ENCODE measurements at regions not wholly inside any gene's neighbourhood (a gene's known extent, or its start where the extent isn't known, plus 50 kb on each side); places are given as distances from the start of the nearest gene placed in this dataset.

DNA sequence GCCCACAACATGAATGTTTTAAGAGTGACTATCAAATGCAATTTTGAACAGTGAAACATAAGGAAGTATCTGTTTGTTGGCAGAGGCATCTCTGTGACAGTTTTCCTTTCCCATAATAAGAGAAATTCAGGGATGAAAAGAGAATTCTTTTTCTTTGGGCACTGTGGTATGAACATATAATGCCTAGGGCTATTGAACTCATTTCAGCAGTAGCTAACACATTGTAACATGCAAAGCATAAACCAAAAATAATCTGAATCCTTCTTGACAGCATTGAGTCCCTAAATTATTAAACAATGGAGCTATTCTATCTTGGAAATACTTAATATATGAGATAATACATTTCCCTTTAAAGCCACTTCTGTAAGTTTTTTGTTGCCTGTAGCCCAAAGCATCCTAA is 633.0 kb upstream of the B3GALT2 start:
- Histone ChIP-seq H3K79me2 (ENCODE audit: insufficient read depth, low read length) (no peaks in the 10 kb centered on the region), H3K27me3 (ENCODE audit: insufficient read depth, low read length, poor library complexity, severe bottlenecking) (no peaks in the 10 kb centered on the region), H3K4me3 (ENCODE audit: low read length, poor library complexity, severe bottlenecking) (no peak overlapping the region), H2AFZ (ENCODE audit: low read length) (no peak overlapping the region), H3K36me3 (ENCODE audit: insufficient read depth, low read length) (no peaks in the 10 kb centered on the region), H4K20me1 (ENCODE audit: insufficient read depth, low read length, poor library complexity, severe bottlenecking) (no peaks in the 10 kb centered on the region), H3K9me2 (replicated peaks; ENCODE audit: low read depth, low read length) (no peaks in the 10 kb centered on the region), H3F3A (ENCODE audit: low read depth) (no peaks in the 10 kb centered on the region), H3K4me2 (ENCODE audit: low read depth, low read length, poor library complexity, severe bottlenecking) (no peak overlapping the region), H3K9ac (ENCODE audit: low read depth, low read length, poor library complexity, severe bottlenecking) (no peak overlapping the region), H3K9me3 (ENCODE audit: insufficient read depth, low read depth, low read length) (no peaks in the 10 kb centered on the region), H3K4me1 (ENCODE audit: insufficient read depth, low read length, poor library complexity, severe bottlenecking) (no peaks in the 10 kb centered on the region)
- TF ChIP-seq CTCF (conservative IDR thresholded peaks at IDR 0.05; ENCODE audit: low read length) (no peak), EZH2phosphoT487 (IDR thresholded peaks at IDR 0.05; ENCODE audit: borderline replicate concordance) (no peak)

DNA sequence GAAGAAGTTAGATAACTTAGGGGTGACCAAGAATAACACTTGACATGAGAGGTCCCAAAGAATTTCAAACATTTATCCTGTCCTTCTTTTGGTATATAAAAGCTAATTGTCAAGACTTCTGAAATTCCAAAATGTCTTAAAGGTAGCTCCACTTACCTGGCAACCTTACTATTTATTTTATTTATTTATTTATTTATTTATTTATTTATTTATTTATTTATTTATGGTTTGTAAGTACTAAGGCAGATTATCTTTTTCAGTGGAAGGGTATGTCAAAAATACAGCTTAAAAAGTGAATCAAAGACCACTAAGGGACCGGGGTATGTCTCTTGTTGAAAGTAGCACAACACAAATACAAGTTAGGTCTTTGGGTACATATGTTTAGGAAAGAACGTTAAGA is 620.8 kb upstream of the B3GALT2 start:
- no peaks in the 10 kb centered on the region for H3K79me2 ChIP-seq (ENCODE audit: insufficient read depth, low read length)
- no peaks in the 10 kb centered on the region for H3F3A ChIP-seq (ENCODE audit: low read depth)
- H3K4me3 ChIP-seq (ENCODE audit: low read length, poor library complexity, severe bottlenecking): no peak overlapping the region
- H3K4me2 ChIP-seq (ENCODE audit: low read depth, low read length, poor library complexity, severe bottlenecking): no peak overlapping the region
- no peak overlapping the region for H2AFZ ChIP-seq (ENCODE audit: low read length)
- no peaks in the 10 kb centered on the region for H3K9me2 ChIP-seq (replicated peaks; ENCODE audit: low read depth, low read length)
- no peaks in the 10 kb centered on the region for H3K9me3 ChIP-seq (ENCODE audit: insufficient read depth, low read depth, low read length)
- TF ChIP-seq EZH2phosphoT487 (IDR thresholded peaks at IDR 0.05; ENCODE audit: borderline replicate concordance) (no peak), CTCF (conservative IDR thresholded peaks at IDR 0.05; ENCODE audit: low read length) (no peak)
- no peaks in the 10 kb centered on the region for H3K36me3 ChIP-seq (ENCODE audit: insufficient read depth, low read length)
- no peaks in the 10 kb centered on the region for H4K20me1 ChIP-seq (ENCODE audit: insufficient read depth, low read length, poor library complexity, severe bottlenecking)
- no peaks in the 10 kb centered on the region for H3K4me1 ChIP-seq (ENCODE audit: insufficient read depth, low read length, poor library complexity, severe bottlenecking)
- no peaks in the 10 kb centered on the region for H3K27me3 ChIP-seq (ENCODE audit: insufficient read depth, low read length, poor library complexity, severe bottlenecking)
- no peak overlapping the region for H3K9ac ChIP-seq (ENCODE audit: low read depth, low read length, poor library complexity, severe bottlenecking)

DNA sequence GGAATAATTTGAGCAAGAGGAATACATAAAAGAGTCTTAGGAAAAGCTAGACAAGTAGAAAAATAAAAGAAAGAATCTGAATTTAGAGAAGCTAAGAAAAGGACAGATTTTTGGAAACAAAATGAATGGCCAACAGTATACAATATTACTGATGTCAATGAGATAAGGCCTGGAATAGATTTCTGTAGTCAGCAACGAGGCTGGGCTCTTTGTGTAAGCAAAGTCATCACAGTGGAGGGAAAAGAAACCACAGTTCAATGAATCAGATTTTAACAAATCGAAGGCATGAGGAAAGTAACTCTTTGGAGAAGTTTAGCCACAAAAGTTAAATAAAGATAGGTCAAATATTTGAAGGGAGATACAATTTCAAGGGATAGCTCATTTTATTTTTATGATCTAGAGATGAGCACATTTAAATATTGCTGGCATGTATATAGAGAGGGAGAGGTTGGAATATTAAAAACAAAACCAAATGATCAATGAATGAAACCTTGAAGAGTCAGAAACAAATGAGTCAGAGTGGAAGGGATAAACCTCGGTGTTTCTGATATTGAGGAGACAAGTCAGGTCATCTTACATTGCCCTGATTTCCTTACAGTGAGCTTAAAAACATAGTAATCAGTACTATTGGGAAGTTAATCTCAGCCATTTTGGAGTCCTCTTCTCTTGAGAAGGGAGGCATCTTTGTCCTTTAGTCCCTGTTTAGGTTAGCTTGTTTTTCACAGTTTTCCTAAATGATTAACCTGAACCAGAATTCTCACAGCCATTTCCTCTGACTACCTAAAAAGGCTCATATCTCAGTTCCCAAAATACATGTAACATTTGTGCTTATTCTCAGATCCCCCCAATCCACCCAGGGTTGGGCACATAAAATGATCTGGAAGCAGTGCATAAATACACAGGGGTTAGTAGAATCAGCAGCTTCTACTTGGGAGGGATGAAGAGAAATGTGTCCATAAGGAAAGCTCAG is 620.0 kb upstream of the B3GALT2 start:
- H3K27me3 ChIP-seq (ENCODE audit: insufficient read depth, low read length, poor library complexity, severe bottlenecking): no peaks in the 10 kb centered on the region
- no peaks in the 10 kb centered on the region for H4K20me1 ChIP-seq (ENCODE audit: insufficient read depth, low read length, poor library complexity, severe bottlenecking)
- no peaks in the 10 kb centered on the region for H3K36me3 ChIP-seq (ENCODE audit: insufficient read depth, low read length)
- H3K9me3 ChIP-seq (ENCODE audit: insufficient read depth, low read depth, low read length): no peaks in the 10 kb centered on the region
- no peak overlapping the region for H3K4me3 ChIP-seq (ENCODE audit: low read length, poor library complexity, severe bottlenecking)
- H2AFZ ChIP-seq (ENCODE audit: low read length): no peak overlapping the region
- no peak overlapping the region for H3K9ac ChIP-seq (ENCODE audit: low read depth, low read length, poor library complexity, severe bottlenecking)
- no peak for TF ChIP-seq CTCF (conservative IDR thresholded peaks at IDR 0.05; ENCODE audit: low read length)
- TF ChIP-seq EZH2phosphoT487 (IDR thresholded peaks at IDR 0.05; ENCODE audit: borderline replicate concordance): no peak
- no peaks in the 10 kb centered on the region for H3K79me2 ChIP-seq (ENCODE audit: insufficient read depth, low read length)
- H3F3A ChIP-seq (ENCODE audit: low read depth): no peaks in the 10 kb centered on the region
- no peaks in the 10 kb centered on the region for H3K9me2 ChIP-seq (replicated peaks; ENCODE audit: low read depth, low read length)
- no peaks in the 10 kb centered on the region for H3K4me1 ChIP-seq (ENCODE audit: insufficient read depth, low read length, poor library complexity, severe bottlenecking)
- no peak overlapping the region for H3K4me2 ChIP-seq (ENCODE audit: low read depth, low read length, poor library complexity, severe bottlenecking)

Data from Loucy (cell line).